ENCODE measurements at regions not wholly inside any gene's neighbourhood (a gene's known extent, or its start where the extent isn't known, plus 50 kb on each side); places are given as distances from the start of the nearest gene placed in this dataset.

GRCh38 chr18:51649796-51650195 is 452.3 kb upstream of the MEX3C start:
- DNase-seq (ENCODE audit: low read depth): no peak
- Histone ChIP-seq H3K36me3 (ENCODE audit: control insufficient read depth, insufficient read depth, low read length) (no peaks in the 10 kb centered on the region), H3K27me3 (ENCODE audit: control insufficient read depth, insufficient read depth, low read length) (no peaks in the 10 kb centered on the region), H3K4me3 (ENCODE audit: low read depth, low read length) (no peak overlapping the region)
- TF ChIP-seq CTCF (IDR thresholded peaks at IDR 0.05; ENCODE audit: insufficient read depth, low read length, poor library complexity, severe bottlenecking): no peak

- no peak for TF ChIP-seq CTCF (IDR thresholded peaks at IDR 0.05; ENCODE audit: insufficient read depth, low read length, poor library complexity, severe bottlenecking)
- DNase-seq (ENCODE audit: low read depth): no peak
- H3K27me3 ChIP-seq (ENCODE audit: control insufficient read depth, insufficient read depth, low read length): no peaks in the 10 kb centered on the region
- H3K4me3 ChIP-seq (ENCODE audit: low read depth, low read length): no peak overlapping the region
- no peaks in the 10 kb centered on the region for H3K36me3 ChIP-seq (ENCODE audit: control insufficient read depth, insufficient read depth, low read length)
Measured at GRCh38 chr18:51651761-51652160, 454.3 kb upstream of the MEX3C start.

GRCh38 chr18:51653507-51654213 is 456.2 kb upstream of the MEX3C start:
- no peak for TF ChIP-seq CTCF (IDR thresholded peaks at IDR 0.05; ENCODE audit: insufficient read depth, low read length, poor library complexity, severe bottlenecking)
- no peak for DNase-seq (ENCODE audit: low read depth)
- Histone ChIP-seq H3K36me3 (ENCODE audit: control insufficient read depth, insufficient read depth, low read length) (no peaks in the 10 kb centered on the region), H3K4me3 (ENCODE audit: low read depth, low read length) (no peak overlapping the region), H3K27me3 (ENCODE audit: control insufficient read depth, insufficient read depth, low read length) (no peaks in the 10 kb centered on the region)

GRCh38 chr18:51654488-51655326 is 457.2 kb upstream of the MEX3C start:
- TF ChIP-seq CTCF (IDR thresholded peaks at IDR 0.05; ENCODE audit: insufficient read depth, low read length, poor library complexity, severe bottlenecking): no peak
- DNase-seq (ENCODE audit: low read depth): no peak
- Histone ChIP-seq H3K27me3 (ENCODE audit: control insufficient read depth, insufficient read depth, low read length) (no peaks in the 10 kb centered on the region), H3K4me3 (ENCODE audit: low read depth, low read length) (no peak overlapping the region), H3K36me3 (ENCODE audit: control insufficient read depth, insufficient read depth, low read length) (no peaks in the 10 kb centered on the region)

GRCh38 chr18:51655327-51655698 is 457.8 kb upstream of the MEX3C start:
- TF ChIP-seq CTCF (IDR thresholded peaks at IDR 0.05; ENCODE audit: insufficient read depth, low read length, poor library complexity, severe bottlenecking): no peak
- DNase-seq (ENCODE audit: low read depth): no peak
- H3K36me3 ChIP-seq (ENCODE audit: control insufficient read depth, insufficient read depth, low read length): no peaks in the 10 kb centered on the region
- H3K4me3 ChIP-seq (ENCODE audit: low read depth, low read length): no peak overlapping the region
- no peaks in the 10 kb centered on the region for H3K27me3 ChIP-seq (ENCODE audit: control insufficient read depth, insufficient read depth, low read length)

Data from kidney epithelial cell (primary cell).